ENCODE measurements at regions not wholly inside any gene's neighbourhood (a gene's known extent, or its start where the extent isn't known, plus 50 kb on each side); places are given as distances from the start of the nearest gene placed in this dataset.

GRCh38 chrX:28408017-28408723 is 179.1 kb upstream of the IL1RAPL1 start:
- Histone ChIP-seq H3K27ac (ENCODE audit: control insufficient read depth, insufficient read depth) (no peak overlapping the region), H3K4me1 (ENCODE audit: control insufficient read depth, insufficient read depth, low read length) (no peaks in the 10 kb centered on the region), H3K27me3 (replicated peaks in 1 of 2; ENCODE audit: control insufficient read depth in 2 of 2, insufficient read depth in 2 of 2, low read length in 1 of 2) (no peaks in the 10 kb centered on the region), H3K4me3 (no peak overlapping the region), H2AFZ (ENCODE audit: control insufficient read depth, low read depth, low read length) (no peak overlapping the region), H3K4me2 (ENCODE audit: control insufficient read depth, insufficient read depth) (no peak overlapping the region), H3K9ac (ENCODE audit: control insufficient read depth, insufficient read depth, low read length) (no peak overlapping the region), H3K79me2 (ENCODE audit: control insufficient read depth, insufficient read depth, low read length) (no peaks in the 10 kb centered on the region), H4K20me1 (ENCODE audit: control insufficient read depth, insufficient read depth) (no peaks in the 10 kb centered on the region), H3K9me3 (replicated peaks; ENCODE audit: control insufficient read depth, insufficient read depth, low read length) (no peaks in the 10 kb centered on the region), H3K36me3 (ENCODE audit: control insufficient read depth in 2 of 2, insufficient read depth in 2 of 2, low read length in 1 of 2) (no peaks in the 10 kb centered on the region)
- intact Hi-C loops (cut with micrococcal nuclease; ENCODE audit: unreplicated experiment) (no loop called here), in situ Hi-C loops (cut with MboI) (no loop called here)
- TF ChIP-seq USF2 (IDR thresholded peaks at IDR 0.05; ENCODE audit: borderline replicate concordance, low read depth, low read length) = no peak
- TF ChIP-seq MEF2A (IDR thresholded peaks at IDR 0.05; ENCODE audit: insufficient read depth, low read depth, low read length) = no peak
- ChIA-PET RAD21 (ENCODE audit: unreplicated experiment) (no interaction called here), SMC1A (ENCODE audit: uncharacterized antibody, unreplicated experiment) (no interaction called here), CTCF (no interaction called here), POLR2A (no interaction called here)
- BruUV-seq (replicated peaks) = no TSS peak
- DNase-seq (ENCODE audit: low read depth, low spot score) (no peak), FAIRE-seq (no peak), ATAC-seq (no peak)

DNA sequence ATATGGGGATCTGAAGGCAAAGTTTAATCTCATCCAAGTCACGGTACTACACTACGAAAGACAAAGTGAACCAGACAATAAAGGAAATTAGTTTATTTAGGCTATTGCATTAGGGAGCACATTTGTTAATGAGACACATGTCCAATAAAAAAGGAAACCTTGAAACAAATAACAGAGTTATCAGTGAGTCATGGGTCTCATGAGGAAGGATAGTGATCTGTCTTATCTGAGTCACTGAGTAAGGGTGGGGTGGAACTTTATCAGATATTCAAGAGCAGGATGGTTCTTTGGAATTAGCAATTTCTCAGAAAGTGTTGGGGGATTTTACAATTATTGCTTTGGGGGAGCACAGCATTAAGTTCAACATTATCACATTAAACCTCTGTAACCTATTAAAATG is 188.9 kb upstream of the IL1RAPL1 start:
- ATAC-seq (no peak), FAIRE-seq (no peak), DNase-seq (ENCODE audit: low read depth, low spot score) (no peak)
- no peak overlapping the region for H3K4me3 ChIP-seq
- H3K27me3 ChIP-seq (replicated peaks in 1 of 2; ENCODE audit: control insufficient read depth in 2 of 2, insufficient read depth in 2 of 2, low read length in 1 of 2) = no peaks in the 10 kb centered on the region
- TF ChIP-seq CHD1 (IDR thresholded peaks at IDR 0.05; ENCODE audit: low read depth, low read length) = no peak
- H2AFZ ChIP-seq (ENCODE audit: control insufficient read depth, low read depth, low read length) = no peak overlapping the region
- H3K9me3 ChIP-seq (replicated peaks; ENCODE audit: control insufficient read depth, insufficient read depth, low read length) = no peaks in the 10 kb centered on the region
- ChIA-PET SMC1A (ENCODE audit: uncharacterized antibody, unreplicated experiment) (no interaction called here), RAD21 (ENCODE audit: unreplicated experiment) (no interaction called here), POLR2A (no interaction called here), CTCF (no interaction called here)
- H3K4me2 ChIP-seq (ENCODE audit: control insufficient read depth, insufficient read depth) = no peak overlapping the region
- intact Hi-C loops (cut with micrococcal nuclease; ENCODE audit: unreplicated experiment) = no loop called here
- no peak overlapping the region for H3K9ac ChIP-seq (ENCODE audit: control insufficient read depth, insufficient read depth, low read length)
- no peaks in the 10 kb centered on the region for H3K79me2 ChIP-seq (ENCODE audit: control insufficient read depth, insufficient read depth, low read length)
- H3K27ac ChIP-seq (ENCODE audit: control insufficient read depth, insufficient read depth) = no peak overlapping the region
- no TSS peak for BruUV-seq (replicated peaks)
- 77% methylated on average over 2 of the region's 2 CpGs for WGBS (ENCODE audit: insufficient coverage, insufficient replicate concordance, low lambda C conversion rate, missing lambda C conversion rate)
- no peaks in the 10 kb centered on the region for H4K20me1 ChIP-seq (ENCODE audit: control insufficient read depth, insufficient read depth)
- no peaks in the 10 kb centered on the region for H3K4me1 ChIP-seq (ENCODE audit: control insufficient read depth, insufficient read depth, low read length)
- in situ Hi-C loops (cut with MboI) = no loop called here
- no peaks in the 10 kb centered on the region for H3K36me3 ChIP-seq (ENCODE audit: control insufficient read depth in 2 of 2, insufficient read depth in 2 of 2, low read length in 1 of 2)

Data from GM12878 (cell line).